H9 (cell line): ENCODE measurements at regions not wholly inside any gene's neighbourhood (a gene's known extent, or its start where the extent isn't known, plus 50 kb on each side); places are given as distances from the start of the nearest gene placed in this dataset.

Experiments
- DNase-seq: peaks from one replicate; pipeline ENCODE4 v3.0.0-alpha.2; 2017
- H2AFZ ChIP-seq: one replicate; pipeline ENCODE4 v1.6.1; 2013; ENCODE audit warnings: mild to moderate bottlenecking, low read length, control low read depth, moderate library complexity
- H2AK5ac ChIP-seq: 2 replicates; pipeline ENCODE4 v1.6.1; 2013; ENCODE audit warnings: low read length, control low read depth, mixed read lengths; ENCODE audit not compliant: insufficient read length
- H2BK120ac ChIP-seq: one replicate; pipeline ENCODE4 v1.6.1; 2013; ENCODE audit warnings: low read depth, mild to moderate bottlenecking, low read length, control low read depth, inconsistent platforms; ENCODE audit not compliant: poor library complexity, severe bottlenecking
- H2BK12ac ChIP-seq: 2 replicates; pipeline ENCODE4 v1.6.1; 2013; ENCODE audit warnings: low read length, control low read depth, mixed read lengths, low read depth; ENCODE audit not compliant: insufficient read length
- H2BK15ac ChIP-seq: 2 replicates; pipeline ENCODE4 v1.6.1; 2013; ENCODE audit warnings: low read depth, low read length, control low read depth
- H2BK20ac ChIP-seq: one replicate; pipeline ENCODE4 v1.6.1; 2013; ENCODE audit warnings: low read depth, mild to moderate bottlenecking, low read length, control low read depth, inconsistent platforms; ENCODE audit not compliant: poor library complexity, severe bottlenecking
- H2BK5ac ChIP-seq: 2 replicates; pipeline ENCODE4 v1.6.1; 2013; ENCODE audit warnings: low read length, control low read depth, mixed read lengths; ENCODE audit not compliant: insufficient read length
- H3K14ac ChIP-seq: 2 replicates; pipeline ENCODE4 v1.6.1; 2013; ENCODE audit warnings: low read length, control low read depth; ENCODE audit not compliant: insufficient read depth
- H3K18ac ChIP-seq: 2 replicates; pipeline ENCODE4 v1.6.1; 2013; ENCODE audit warnings: low read depth, mild to moderate bottlenecking, mixed read lengths, low read length, control low read depth; ENCODE audit not compliant: insufficient read length
- H3K23ac ChIP-seq: 2 replicates; pipeline ENCODE4 v1.6.1; 2013; ENCODE audit warnings: low read length, control low read depth, mixed read lengths, low read depth; ENCODE audit not compliant: insufficient read length
- H3K23me2 ChIP-seq: 2 replicates; pipeline ENCODE4 v1.6.1; 2013; ENCODE audit warnings: low read depth, mild to moderate bottlenecking, mixed read lengths, low read length, control low read depth; ENCODE audit not compliant: insufficient read length, poor library complexity, severe bottlenecking
- H3K27ac ChIP-seq: 2 replicates; pipeline ENCODE4 v1.5.1; 2013; ENCODE audit warnings: low read length, control low read depth, mixed read lengths, low read depth; ENCODE audit not compliant: insufficient read length
- H3K27me3 ChIP-seq: 2 replicates; pipeline ENCODE4 v1.6.1; 2013; ENCODE audit warnings: low read length, control low read depth, inconsistent platforms; ENCODE audit not compliant: insufficient read depth
- H3K4ac ChIP-seq: 2 replicates; pipeline ENCODE4 v1.6.1; 2013; ENCODE audit warnings: low read depth, mild to moderate bottlenecking, control low read depth, inconsistent platforms, low read length, moderate library complexity
- H3K4me1 ChIP-seq: 2 replicates; pipeline ENCODE4 v1.6.1; 2013; ENCODE audit warnings: low read length, control low read depth, inconsistent platforms; ENCODE audit not compliant: insufficient read depth
- H3K4me2 ChIP-seq: 2 replicates; pipeline ENCODE4 v1.6.1; 2013; ENCODE audit warnings: low read length, control low read depth, mixed read lengths; ENCODE audit not compliant: insufficient read length, insufficient read depth
- H3K56ac ChIP-seq: 2 replicates; pipeline ENCODE4 v1.6.1; 2013; ENCODE audit warnings: low read depth, mild to moderate bottlenecking, mixed read lengths, low read length, control low read depth; ENCODE audit not compliant: insufficient read length
- H3K79me1 ChIP-seq: 2 replicates; pipeline ENCODE4 v1.6.1; 2013; ENCODE audit warnings: low read depth, mild to moderate bottlenecking, moderate library complexity, low read length, control low read depth, inconsistent platforms; ENCODE audit not compliant: insufficient read depth, poor library complexity, severe bottlenecking
- H3K79me2 ChIP-seq: 2 replicates; pipeline ENCODE4 v1.6.1; 2013; ENCODE audit warnings: low read length, control low read depth, inconsistent platforms; ENCODE audit not compliant: insufficient read depth
- H3K9ac ChIP-seq: 2 replicates; pipeline ENCODE4 v1.6.1; 2013; ENCODE audit warnings: low read length, control low read depth, mixed read lengths; ENCODE audit not compliant: insufficient read length; ENCODE audit errors: extremely low read depth
- H3K9me3 ChIP-seq: one replicate; pipeline ENCODE4 v1.6.1; 2013; ENCODE audit warnings: low read depth, low read length, inconsistent platforms; ENCODE audit not compliant: control insufficient read depth
- H3T11ph ChIP-seq: one replicate; pipeline ENCODE4 v1.6.1; 2013; ENCODE audit warnings: mild to moderate bottlenecking, low read length, control low read depth, inconsistent platforms
- H4K20me1 ChIP-seq: one replicate; pipeline ENCODE4 v1.6.1; 2013; ENCODE audit not compliant: control insufficient read depth, insufficient read length, insufficient read depth
- H4K5ac ChIP-seq: 2 replicates; pipeline ENCODE4 v1.6.1; 2013; ENCODE audit warnings: low read depth, mild to moderate bottlenecking, mixed read lengths, low read length, control low read depth; ENCODE audit not compliant: insufficient read length
- H4K8ac ChIP-seq: replicated peaks from 2 replicates; pipeline ENCODE4 v1.6.1; 2013; ENCODE audit warnings: low read length, control low read depth, mixed read lengths, low read depth; ENCODE audit not compliant: insufficient read length
- H4K91ac ChIP-seq: 2 replicates; pipeline ENCODE4 v1.6.1; 2013; ENCODE audit warnings: low read depth, mild to moderate bottlenecking, moderate library complexity, mixed read lengths, low read length, control low read depth; ENCODE audit not compliant: insufficient read length
- H3K27ac Mint-ChIP-seq, 3 experiments: 2 replicates in 2 of 3; 3 replicates in 1 of 3; pipeline ENCODE4 v1.8.0; 2020 to 2021; ENCODE audit warnings: mixed read lengths in 3 of 3, mild to moderate bottlenecking in 1 of 3, moderate library complexity in 1 of 3
- H3K27me3 Mint-ChIP-seq: 2 replicates; pipeline ENCODE4 v1.8.0; 2021; ENCODE audit warnings: low read depth, mild to moderate bottlenecking, moderate library complexity, mixed read lengths
- H3K36me3 Mint-ChIP-seq, 3 experiments: 2 replicates in 2 of 3; 3 replicates in 1 of 3; pipeline ENCODE4 v1.8.0; 2020 to 2021; ENCODE audit warnings: low read depth in 3 of 3, mixed read lengths in 3 of 3; ENCODE audit not compliant: insufficient read depth in 1 of 3
- H3K4me1 Mint-ChIP-seq, 2 experiments: 2 replicates each; pipeline ENCODE4 v1.8.0; 2020; ENCODE audit warnings: mixed read lengths in 2 of 2
- H3K4me3 Mint-ChIP-seq, 2 experiments: 2 replicates in 1 of 2; 3 replicates in 1 of 2; pipeline ENCODE4 v1.8.0; 2020 to 2021; ENCODE audit warnings: mild to moderate bottlenecking in 2 of 2, mixed read lengths in 2 of 2, moderate library complexity in 1 of 2
- H3K9me3 Mint-ChIP-seq, 2 experiments: 2 replicates in 1 of 2; 3 replicates in 1 of 2; pipeline ENCODE4 v1.8.0; 2020; ENCODE audit warnings: mild to moderate bottlenecking in 2 of 2, mixed read lengths in 2 of 2, moderate library complexity in 1 of 2
- WGBS: extraction: QIAGEN DNeasy Blood & Tissue Kit; methylation state at CpG from one replicate; pipeline ENCODE4 v1.1.7; 2013; ENCODE audit warnings: missing lambda C conversion rate, low lambda C conversion rate, mixed read lengths; ENCODE audit not compliant: insufficient read length; ENCODE audit errors: extremely low coverage; 5-methylcytosine and 5-hydroxymethylcytosine counted together
- TF ChIP-seq, protein P1 (sequence below): fragments of 200-600 bp; sonication (generic); conservative IDR thresholded peaks from 3 replicates; pipeline ENCODE4 v1.8.0; 2021; ENCODE audit warnings: antibody characterized with exemption, mild to moderate bottlenecking

DNA sequence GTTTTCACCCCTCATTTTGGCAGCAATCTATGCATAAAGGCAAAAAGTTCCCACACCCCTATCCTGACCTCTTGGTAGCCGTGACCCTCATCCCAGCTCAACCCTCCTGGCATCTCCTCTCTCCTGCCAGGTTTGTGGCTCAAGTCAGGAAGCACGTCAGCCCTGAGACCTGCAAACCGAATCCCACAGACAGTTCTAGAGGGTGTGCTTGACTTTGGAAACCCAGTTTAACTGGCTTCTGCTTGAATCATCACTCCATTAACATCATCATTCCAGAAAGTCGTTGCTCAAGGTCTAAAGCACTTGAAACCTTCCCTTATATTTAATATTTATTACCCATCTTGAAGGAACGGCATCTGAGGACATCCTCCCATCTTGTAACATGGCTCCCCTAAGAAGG is 133.4 kb upstream of the ERG start:
- H3K9me3 Mint-ChIP-seq: peaks cover 21 to 23% of the 10 kb centered on the region in 2 experiments
- no peak overlapping the region for H3K4ac ChIP-seq
- no peaks in the 10 kb centered on the region for H4K20me1 ChIP-seq
- H3K9ac ChIP-seq: no peak overlapping the region
- no peak for DNase-seq
- no peaks in the 10 kb centered on the region for H3K79me1 ChIP-seq
- H2BK12ac ChIP-seq: no peak overlapping the region
- H4K5ac ChIP-seq: no peak overlapping the region
- H2BK120ac ChIP-seq: no peak overlapping the region
- no peaks in the 10 kb centered on the region for H3K9me3 ChIP-seq
- H2BK15ac ChIP-seq: no peak overlapping the region
- no peak overlapping the region for H3T11ph ChIP-seq
- H3K18ac ChIP-seq: no peak overlapping the region
- peaks cover 0 to 17% (median 7%) of the 10 kb centered on the region in 3 experiments; a peak in 4 of 7 replicates for H3K36me3 Mint-ChIP-seq
- H3K14ac ChIP-seq: no peak overlapping the region
- no peaks in the 10 kb centered on the region for H3K79me2 ChIP-seq
- no peak overlapping the region for H2BK20ac ChIP-seq
- no peak overlapping the region for H2BK5ac ChIP-seq
- H3K27ac Mint-ChIP-seq: no peak overlapping the region; a peak in 1 of 7 replicates
- no peaks in the 10 kb centered on the region for H3K27me3 ChIP-seq
- no peak overlapping the region for H3K4me2 ChIP-seq
- no peak overlapping the region for H4K91ac ChIP-seq
- no peak overlapping the region for H3K23ac ChIP-seq
- no peak overlapping the region for H3K27ac ChIP-seq
- no peak overlapping the region for H2AFZ ChIP-seq
- peaks cover 9% of the 10 kb centered on the region; the same call in 1 of the 2 replicates for H3K4me1 ChIP-seq
- no peaks in the 10 kb centered on the region for H3K23me2 ChIP-seq
- H4K8ac ChIP-seq: no peak overlapping the region
- no peak overlapping the region for H2AK5ac ChIP-seq
- TF ChIP-seq, protein P1, sequence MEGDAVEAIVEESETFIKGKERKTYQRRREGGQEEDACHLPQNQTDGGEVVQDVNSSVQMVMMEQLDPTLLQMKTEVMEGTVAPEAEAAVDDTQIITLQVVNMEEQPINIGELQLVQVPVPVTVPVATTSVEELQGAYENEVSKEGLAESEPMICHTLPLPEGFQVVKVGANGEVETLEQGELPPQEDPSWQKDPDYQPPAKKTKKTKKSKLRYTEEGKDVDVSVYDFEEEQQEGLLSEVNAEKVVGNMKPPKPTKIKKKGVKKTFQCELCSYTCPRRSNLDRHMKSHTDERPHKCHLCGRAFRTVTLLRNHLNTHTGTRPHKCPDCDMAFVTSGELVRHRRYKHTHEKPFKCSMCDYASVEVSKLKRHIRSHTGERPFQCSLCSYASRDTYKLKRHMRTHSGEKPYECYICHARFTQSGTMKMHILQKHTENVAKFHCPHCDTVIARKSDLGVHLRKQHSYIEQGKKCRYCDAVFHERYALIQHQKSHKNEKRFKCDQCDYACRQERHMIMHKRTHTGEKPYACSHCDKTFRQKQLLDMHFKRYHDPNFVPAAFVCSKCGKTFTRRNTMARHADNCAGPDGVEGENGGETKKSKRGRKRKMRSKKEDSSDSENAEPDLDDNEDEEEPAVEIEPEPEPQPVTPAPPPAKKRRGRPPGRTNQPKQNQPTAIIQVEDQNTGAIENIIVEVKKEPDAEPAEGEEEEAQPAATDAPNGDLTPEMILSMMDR: no peak
- H3K27me3 Mint-ChIP-seq: peaks cover 4% of the 10 kb centered on the region; the same call in 1 of the 2 replicates
- H3K4me3 Mint-ChIP-seq: no peak overlapping the region
- peaks cover 29% of the 10 kb centered on the region in 2 experiments for H3K4me1 Mint-ChIP-seq
- H3K56ac ChIP-seq: no peak overlapping the region
- WGBS: no CpG with 5 or more reads among the region's 5 CpGs
